Neural progenitor cell (in vitro differentiated cells): ENCODE measurements at regions not wholly inside any gene's neighbourhood (a gene's known extent, or its start where the extent isn't known, plus 50 kb on each side); places are given as distances from the start of the nearest gene placed in this dataset.

ENCODE experiments used
- DNase-seq: peaks from one replicate; pipeline ENCODE4 v3.0.0-alpha.2; 2016; ENCODE audit warnings: low spot score
- H2AFZ ChIP-seq: fragments of 200-600 bp; sonication (generic); replicated peaks from 2 replicates; pipeline ENCODE4 v1.6.1; 2016; ENCODE audit warnings: antibody characterized with exemption
- H3F3A ChIP-seq: fragments of 200-600 bp; sonication (generic); 2 replicates; pipeline ENCODE4 v1.6.1; 2016; ENCODE audit warnings: antibody characterized with exemption, low read depth
- H3K27ac ChIP-seq: fragments of 200-600 bp; sonication (generic); 2 replicates; pipeline ENCODE4 v1.5.1; 2016; ENCODE audit warnings: mild to moderate bottlenecking
- H3K27me3 ChIP-seq: fragments of 200-600 bp; sonication (generic); 2 replicates; pipeline ENCODE4 v1.6.1; 2016; ENCODE audit warnings: mild to moderate bottlenecking, moderate library complexity
- H3K36me3 ChIP-seq: fragments of 200-600 bp; sonication (generic); 2 replicates; pipeline ENCODE4 v1.5.1; 2016
- H3K4me1 ChIP-seq: fragments of 200-600 bp; sonication (generic); 2 replicates; pipeline ENCODE4 v1.6.1; 2016; ENCODE audit warnings: mixed run types
- H3K4me2 ChIP-seq: fragments of 200-600 bp; sonication (generic); 2 replicates; pipeline ENCODE4 v1.6.1; 2016
- H3K4me3 ChIP-seq: fragments of 200-600 bp; sonication (generic); 2 replicates; pipeline ENCODE4 v1.5.1; 2016
- H3K79me2 ChIP-seq: fragments of 200-600 bp; sonication (generic); 2 replicates; pipeline ENCODE4 v1.6.1; 2016; ENCODE audit warnings: low read depth
- H3K9ac ChIP-seq: fragments of 200-600 bp; sonication (generic); 2 replicates; pipeline ENCODE4 v1.6.1; 2016
- H3K9me3 ChIP-seq: fragments of 200-600 bp; sonication (generic); 2 replicates; pipeline ENCODE4 v1.5.1; 2016; ENCODE audit warnings: low read depth
- H4K20me1 ChIP-seq: fragments of 200-600 bp; sonication (generic); 2 replicates; pipeline ENCODE4 v1.6.1; 2016; ENCODE audit warnings: low read depth
- H3K27ac Mint-ChIP-seq: 3 replicates; pipeline ENCODE4 v1.8.0; 2021; ENCODE audit warnings: mixed read lengths
- H3K27me3 Mint-ChIP-seq: 2 replicates; pipeline ENCODE4 v1.8.0; 2022; ENCODE audit warnings: low read depth, mild to moderate bottlenecking, inconsistent platforms, moderate library complexity, mixed read lengths; ENCODE audit not compliant: insufficient read depth
- H3K36me3 Mint-ChIP-seq: 3 replicates; pipeline ENCODE4 v1.8.0; 2021; ENCODE audit warnings: mixed read lengths
- H3K4me1 Mint-ChIP-seq: 3 replicates; pipeline ENCODE4 v1.8.0; 2021; ENCODE audit warnings: mixed read lengths
- H3K4me3 Mint-ChIP-seq: 3 replicates; pipeline ENCODE4 v1.8.0; 2021; ENCODE audit warnings: mild to moderate bottlenecking, moderate library complexity, mixed read lengths
- H3K9me3 Mint-ChIP-seq: 3 replicates; pipeline ENCODE4 v1.8.0; 2020; ENCODE audit warnings: mixed read lengths
- CTCF ChIP-seq: fragments of 200-600 bp; sonication (generic); IDR thresholded peaks from 2 replicates; pipeline ENCODE4 v1.5.1; 2017; ENCODE audit warnings: antibody characterized with exemption, mild to moderate bottlenecking
- EZH2 ChIP-seq: fragments of 200-600 bp; sonication (generic); IDR thresholded peaks from 2 replicates; pipeline ENCODE4 v1.6.1; 2017; ENCODE audit warnings: antibody characterized with exemption, mild to moderate bottlenecking, moderate library complexity
- EZH2phosphoT487 ChIP-seq: fragments of 200-600 bp; sonication (generic); IDR thresholded peaks from 2 replicates; pipeline ENCODE4 v1.6.1; 2017; ENCODE audit warnings: antibody characterized with exemption

GRCh38 chr15:25965326-25965725, 102.2 kb upstream of the ATP10A start:
- H3K9ac ChIP-seq, result no peak overlapping the region
- no peaks in the 10 kb centered on the region for H3K79me2 ChIP-seq
- Mint-ChIP-seq H3K4me1 (peaks cover 9% of the 10 kb centered on the region), H3K9me3 (peaks cover 2% of the 10 kb centered on the region), H3K36me3 (peaks cover 2% of the 10 kb centered on the region), H3K27ac (no peak overlapping the region), H3K4me3 (no peak overlapping the region), H3K27me3 (peaks cover 4% of the 10 kb centered on the region)
- no peaks in the 10 kb centered on the region for H3K27me3 ChIP-seq
- H3K36me3 ChIP-seq, result no peaks in the 10 kb centered on the region
- H2AFZ ChIP-seq, result no peak overlapping the region
- H4K20me1 ChIP-seq, result no peaks in the 10 kb centered on the region
- no peaks in the 10 kb centered on the region for H3K9me3 ChIP-seq
- TF ChIP-seq EZH2, result no peak
- no peak for TF ChIP-seq CTCF
- no peak for TF ChIP-seq EZH2phosphoT487
- no peak for DNase-seq
- no peaks in the 10 kb centered on the region for H3F3A ChIP-seq
- H3K4me3 ChIP-seq, result no peak overlapping the region
- H3K4me2 ChIP-seq, result no peak overlapping the region
- no peaks in the 10 kb centered on the region for H3K4me1 ChIP-seq
- H3K27ac ChIP-seq, result no peak overlapping the region

GRCh38 chr15:25960273-25960672, 97.1 kb upstream of the ATP10A start:
- H3K4me2 ChIP-seq, result no peak overlapping the region
- TF ChIP-seq EZH2 (no peak), CTCF (no peak), EZH2phosphoT487 (no peak)
- Mint-ChIP-seq H3K9me3 (peaks cover 2% of the 10 kb centered on the region), H3K36me3 (peaks cover under 1% of the 10 kb centered on the region), H3K4me1 (peaks cover 11% of the 10 kb centered on the region), H3K27me3 (no peaks in the 10 kb centered on the region), H3K4me3 (no peak overlapping the region), H3K27ac (no peak overlapping the region)
- no peaks in the 10 kb centered on the region for H3K36me3 ChIP-seq
- no peaks in the 10 kb centered on the region for H3F3A ChIP-seq
- no peak for DNase-seq
- no peak overlapping the region for H3K4me3 ChIP-seq
- H3K27me3 ChIP-seq, result no peaks in the 10 kb centered on the region
- no peaks in the 10 kb centered on the region for H3K9me3 ChIP-seq
- H2AFZ ChIP-seq, result no peak overlapping the region
- peaks cover 5% of the 10 kb centered on the region for H3K4me1 ChIP-seq
- H3K27ac ChIP-seq, result no peak overlapping the region
- no peak overlapping the region for H3K9ac ChIP-seq
- no peaks in the 10 kb centered on the region for H3K79me2 ChIP-seq
- no peaks in the 10 kb centered on the region for H4K20me1 ChIP-seq

DNA sequence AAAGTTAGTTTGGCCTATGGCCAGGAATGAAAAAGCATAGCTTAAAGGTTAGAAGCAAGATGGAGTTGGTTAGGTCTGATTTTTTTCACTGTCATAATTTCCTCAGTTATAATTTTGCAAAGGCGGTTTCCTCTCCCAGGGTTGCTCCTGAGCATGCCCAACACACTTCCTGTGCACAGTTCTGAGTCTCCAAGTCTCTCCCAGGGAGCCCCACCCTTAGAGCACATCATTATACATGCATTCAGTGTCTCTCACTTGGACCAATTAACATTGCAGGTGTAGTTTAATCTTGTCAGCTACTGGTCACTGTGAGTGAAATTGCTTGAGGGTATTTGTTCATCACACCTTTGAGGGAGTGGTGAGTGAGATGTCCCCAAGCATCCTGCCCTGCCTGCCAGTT, 96.0 kb upstream of the ATP10A start:
- no peak for TF ChIP-seq EZH2
- no peak for TF ChIP-seq EZH2phosphoT487
- no peak for TF ChIP-seq CTCF
- H3K36me3 Mint-ChIP-seq, result no peaks in the 10 kb centered on the region
- H3K4me1 Mint-ChIP-seq, result peaks cover 11% of the 10 kb centered on the region

More for the DNA sequence above, 96.0 kb upstream of the ATP10A start:
- no peak overlapping the region for H3K4me3 Mint-ChIP-seq
- H3K9ac ChIP-seq, result no peak overlapping the region
- no peaks in the 10 kb centered on the region for H3K36me3 ChIP-seq
- H3F3A ChIP-seq, result peaks cover 5% of the 10 kb centered on the region
- H4K20me1 ChIP-seq, result no peaks in the 10 kb centered on the region
- no peaks in the 10 kb centered on the region for H3K27me3 Mint-ChIP-seq
- H3K9me3 ChIP-seq, result no peaks in the 10 kb centered on the region
- peaks cover 5% of the 10 kb centered on the region for H3K4me1 ChIP-seq
- peaks cover 7% of the 10 kb centered on the region for H3K9me3 Mint-ChIP-seq
- no peaks in the 10 kb centered on the region for H3K79me2 ChIP-seq
- no peaks in the 10 kb centered on the region for H3K27me3 ChIP-seq
- H2AFZ ChIP-seq, result no peak overlapping the region
- H3K4me2 ChIP-seq, result no peak overlapping the region
- no peak overlapping the region for H3K27ac Mint-ChIP-seq
- DNase-seq, result no peak
- H3K4me3 ChIP-seq, result no peak overlapping the region
- H3K27ac ChIP-seq, result no peak overlapping the region
